AG04450 (cell line): ENCODE measurements at regions not wholly inside any gene's neighbourhood (a gene's known extent, or its start where the extent isn't known, plus 50 kb on each side); places are given as distances from the start of the nearest gene placed in this dataset.

Source experiments
- CTCF ChIA-PET: fragments of 300-600, 350-600 bp; formaldehyde crosslinking; extraction: SDS; loops from one replicate; lab custom pipeline; 2022; ENCODE audit warnings: antibody characterized with exemption, inconsistent platforms; lab: Charles Lee
- POLR2A ChIA-PET: fragments of 350-600 bp; formaldehyde crosslinking; extraction: SDS; loops from one replicate; lab custom pipeline; 2021; ENCODE audit warnings: antibody characterized with exemption, inconsistent platforms; lab: Yijun Ruan, JAX
- DNase-seq: peaks from one replicate; pipeline ENCODE4 v3.0.0-alpha.2; 2011; ENCODE audit warnings: low read depth, low spot score
- H3K27ac ChIP-seq: one replicate; pipeline ENCODE4 v1.5.1; 2012; ENCODE audit warnings: low read depth, low read length, control low read depth
- H3K27me3 ChIP-seq: one replicate; pipeline ENCODE4 v1.6.0; 2012; ENCODE audit warnings: low read length; ENCODE audit not compliant: control insufficient read depth, insufficient read depth
- H3K4me3 ChIP-seq: 2 replicates; pipeline ENCODE4 v1.5.1; 2011; ENCODE audit warnings: mild to moderate bottlenecking, low read depth, low read length, control low read depth
- H3K9me3 ChIP-seq: 2 replicates; pipeline ENCODE4 v1.5.1; 2012; ENCODE audit warnings: low read length; ENCODE audit not compliant: control insufficient read depth, insufficient read depth
- CTCF ChIP-seq: IDR thresholded peaks from 2 replicates; pipeline ENCODE4 v1.5.1; 2011; ENCODE audit warnings: low read depth, low read length, control low read depth, inconsistent platforms

DNA sequence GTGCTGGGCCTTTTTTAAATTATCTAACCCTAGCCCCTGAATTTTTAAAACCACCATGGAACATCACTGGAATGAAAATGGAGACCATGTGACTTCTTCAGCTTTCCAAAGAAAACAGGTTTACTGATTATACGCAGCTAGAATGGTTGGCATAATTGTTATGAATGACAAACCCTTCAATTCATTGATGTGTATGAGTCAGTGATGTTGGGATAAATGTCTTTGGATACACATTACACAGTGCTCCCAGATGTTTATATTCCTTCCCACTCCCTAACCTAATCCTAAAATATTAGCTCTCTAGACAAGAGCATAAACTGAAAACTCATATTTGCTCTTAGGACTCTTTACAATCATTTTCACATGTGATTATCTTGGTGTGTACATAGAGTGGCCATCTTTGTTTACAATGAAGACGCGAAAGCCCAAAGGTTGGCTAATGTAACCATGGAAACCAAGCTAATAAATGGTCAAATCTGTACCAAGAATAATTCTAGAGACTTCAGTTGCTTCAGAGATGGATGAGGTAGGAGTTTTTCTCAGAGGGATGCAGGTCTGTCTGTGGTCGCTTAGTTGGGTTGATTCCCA, 131.2 kb upstream of the HMHB1 start:
- no peak for DNase-seq
- Histone ChIP-seq H3K4me3 (no peak overlapping the region), H3K27ac (no peak overlapping the region), H3K27me3 (no peaks in the 10 kb centered on the region), H3K9me3 (no peaks in the 10 kb centered on the region)
- ChIA-PET POLR2A (interaction anchor here (0.5 kb wide), 1 partner anchor 14 kb away, joined by 3 read pairs; no protein-coding TSS in a partner anchor), CTCF (interaction anchor here (0.7 kb wide), 1 partner anchor 29 kb away, joined by 5 read pairs; no protein-coding TSS in a partner anchor)
- TF ChIP-seq CTCF = no peak

GRCh38 chr5:143679777-143680176, 132.2 kb upstream of the HMHB1 start:
- Histone ChIP-seq H3K27ac (no peak overlapping the region), H3K4me3 (no peak overlapping the region), H3K9me3 (no peaks in the 10 kb centered on the region), H3K27me3 (no peaks in the 10 kb centered on the region)
- CTCF ChIA-PET = no interaction called here
- POLR2A ChIA-PET = no interaction called here
- TF ChIP-seq CTCF = no peak
- DNase-seq = no peak

- POLR2A ChIA-PET = no interaction called here
- no peak for TF ChIP-seq CTCF
- CTCF ChIA-PET = no interaction called here
- no peak for DNase-seq
- Histone ChIP-seq H3K9me3 (no peaks in the 10 kb centered on the region), H3K27me3 (no peaks in the 10 kb centered on the region), H3K27ac (no peak overlapping the region), H3K4me3 (no peak overlapping the region)
Observed at GRCh38 chr5:143678148-143678905, 133.6 kb upstream of the HMHB1 start.

GRCh38 chr5:143677403-143677802, 134.6 kb upstream of the HMHB1 start:
- ChIA-PET CTCF (no interaction called here), POLR2A (no interaction called here)
- Histone ChIP-seq H3K4me3 (no peak overlapping the region), H3K27me3 (no peaks in the 10 kb centered on the region), H3K9me3 (no peaks in the 10 kb centered on the region), H3K27ac (no peak overlapping the region)
- no peak for TF ChIP-seq CTCF
- no peak for DNase-seq

DNA sequence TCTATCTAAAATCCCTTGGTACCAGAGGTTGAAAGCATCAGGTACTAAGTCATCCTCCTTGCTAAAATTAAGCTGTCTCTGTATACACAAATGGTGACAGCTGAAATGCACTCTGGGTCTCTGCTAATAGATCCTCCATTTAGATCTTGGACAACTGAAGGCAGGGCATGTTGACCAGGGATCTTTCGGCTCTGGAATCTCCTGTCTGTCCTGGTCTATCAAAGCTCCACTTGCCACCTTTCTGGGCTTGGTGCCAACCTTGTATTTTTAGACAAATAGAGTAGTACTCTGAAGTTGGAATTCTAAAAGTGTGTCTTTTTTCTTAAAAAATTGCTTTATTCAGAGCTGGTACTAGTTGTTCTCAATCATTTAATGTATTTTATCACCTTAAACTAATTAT, 135.2 kb upstream of the HMHB1 start:
- H3K27ac ChIP-seq = no peak overlapping the region
- ChIA-PET CTCF (interaction anchor here (0.7 kb wide), 1 partner anchor 32 kb away, joined by 5 read pairs; no protein-coding TSS in a partner anchor), POLR2A (no interaction called here)
- no peak for TF ChIP-seq CTCF
- H3K27me3 ChIP-seq = no peaks in the 10 kb centered on the region
- no peaks in the 10 kb centered on the region for H3K9me3 ChIP-seq
- DNase-seq = no peak
- no peak overlapping the region for H3K4me3 ChIP-seq
